DOHH2 (cell line): ENCODE measurements at regions not wholly inside any gene's neighbourhood (a gene's known extent, or its start where the extent isn't known, plus 50 kb on each side); places are given as distances from the start of the nearest gene placed in this dataset.

ENCODE experiments used
- EZH2phosphoT487 ChIP-seq: fragments of 200-600 bp; sonication (generic); IDR thresholded peaks from 2 replicates; pipeline ENCODE4 v1.6.1; 2017; ENCODE audit warnings: borderline replicate concordance, mild to moderate bottlenecking, antibody characterized with exemption, low read length, moderate library complexity, mixed read lengths
- TF ChIP-seq, protein P1 (sequence below): fragments of 200-600 bp; sonication (generic); IDR thresholded peaks from one replicate; pipeline ENCODE4 v1.5.1; 2014; ENCODE audit warnings: antibody characterized with exemption, mild to moderate bottlenecking, low read depth, low read length; ENCODE audit not compliant: poor library complexity, severe bottlenecking

DNA sequence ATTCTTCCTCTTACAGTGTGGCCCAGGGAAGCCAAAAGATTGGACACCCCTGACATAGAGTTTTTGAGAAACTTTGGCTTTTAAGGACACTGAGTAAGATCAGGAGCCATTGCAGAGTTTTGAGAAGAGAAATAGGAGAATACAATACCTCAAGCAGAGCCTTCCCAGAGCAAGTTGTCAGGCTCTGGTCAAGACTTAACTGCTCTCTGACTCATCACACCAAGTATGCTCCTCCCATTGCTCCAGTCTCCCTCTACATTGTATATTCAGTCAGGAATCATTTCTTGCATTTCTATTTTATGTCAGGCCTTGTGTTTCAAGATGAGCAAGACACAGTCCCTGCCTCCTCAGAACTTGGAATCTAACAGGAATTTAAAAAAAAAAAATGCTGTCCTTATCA lies 176.4 kb upstream of the FMR1 start:
- TF ChIP-seq, protein P1, sequence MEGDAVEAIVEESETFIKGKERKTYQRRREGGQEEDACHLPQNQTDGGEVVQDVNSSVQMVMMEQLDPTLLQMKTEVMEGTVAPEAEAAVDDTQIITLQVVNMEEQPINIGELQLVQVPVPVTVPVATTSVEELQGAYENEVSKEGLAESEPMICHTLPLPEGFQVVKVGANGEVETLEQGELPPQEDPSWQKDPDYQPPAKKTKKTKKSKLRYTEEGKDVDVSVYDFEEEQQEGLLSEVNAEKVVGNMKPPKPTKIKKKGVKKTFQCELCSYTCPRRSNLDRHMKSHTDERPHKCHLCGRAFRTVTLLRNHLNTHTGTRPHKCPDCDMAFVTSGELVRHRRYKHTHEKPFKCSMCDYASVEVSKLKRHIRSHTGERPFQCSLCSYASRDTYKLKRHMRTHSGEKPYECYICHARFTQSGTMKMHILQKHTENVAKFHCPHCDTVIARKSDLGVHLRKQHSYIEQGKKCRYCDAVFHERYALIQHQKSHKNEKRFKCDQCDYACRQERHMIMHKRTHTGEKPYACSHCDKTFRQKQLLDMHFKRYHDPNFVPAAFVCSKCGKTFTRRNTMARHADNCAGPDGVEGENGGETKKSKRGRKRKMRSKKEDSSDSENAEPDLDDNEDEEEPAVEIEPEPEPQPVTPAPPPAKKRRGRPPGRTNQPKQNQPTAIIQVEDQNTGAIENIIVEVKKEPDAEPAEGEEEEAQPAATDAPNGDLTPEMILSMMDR: no peak
- no peak for TF ChIP-seq EZH2phosphoT487
